ENCODE measurements at regions not wholly inside any gene's neighbourhood (a gene's known extent, or its start where the extent isn't known, plus 50 kb on each side); places are given as distances from the start of the nearest gene placed in this dataset.
A peak's percentile ranks its signal among the peaks of the same experiment; 100 is the strongest.

GRCh38 chr14:76306131-76306530 is 69.8 kb upstream of the ESRRB start:
- DNase-seq: no peak
- Histone ChIP-seq H3K27ac (replicated peaks) (no peak overlapping the region), H3K27me3 (ENCODE audit: low read depth) (no peaks in the 10 kb centered on the region), H3K4me3 (no peak overlapping the region), H3K36me3 (no peaks in the 10 kb centered on the region), H3K4me1 (peaks cover 15% of the 10 kb centered on the region), H3K9me3 (replicated peaks) (no peaks in the 10 kb centered on the region)
- TF ChIP-seq, protein P1, sequence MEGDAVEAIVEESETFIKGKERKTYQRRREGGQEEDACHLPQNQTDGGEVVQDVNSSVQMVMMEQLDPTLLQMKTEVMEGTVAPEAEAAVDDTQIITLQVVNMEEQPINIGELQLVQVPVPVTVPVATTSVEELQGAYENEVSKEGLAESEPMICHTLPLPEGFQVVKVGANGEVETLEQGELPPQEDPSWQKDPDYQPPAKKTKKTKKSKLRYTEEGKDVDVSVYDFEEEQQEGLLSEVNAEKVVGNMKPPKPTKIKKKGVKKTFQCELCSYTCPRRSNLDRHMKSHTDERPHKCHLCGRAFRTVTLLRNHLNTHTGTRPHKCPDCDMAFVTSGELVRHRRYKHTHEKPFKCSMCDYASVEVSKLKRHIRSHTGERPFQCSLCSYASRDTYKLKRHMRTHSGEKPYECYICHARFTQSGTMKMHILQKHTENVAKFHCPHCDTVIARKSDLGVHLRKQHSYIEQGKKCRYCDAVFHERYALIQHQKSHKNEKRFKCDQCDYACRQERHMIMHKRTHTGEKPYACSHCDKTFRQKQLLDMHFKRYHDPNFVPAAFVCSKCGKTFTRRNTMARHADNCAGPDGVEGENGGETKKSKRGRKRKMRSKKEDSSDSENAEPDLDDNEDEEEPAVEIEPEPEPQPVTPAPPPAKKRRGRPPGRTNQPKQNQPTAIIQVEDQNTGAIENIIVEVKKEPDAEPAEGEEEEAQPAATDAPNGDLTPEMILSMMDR (IDR thresholded peaks at IDR 0.05; ENCODE audit: borderline replicate concordance): no peak
- intact Hi-C loops (cut with micrococcal nuclease): no loop called here

DNA sequence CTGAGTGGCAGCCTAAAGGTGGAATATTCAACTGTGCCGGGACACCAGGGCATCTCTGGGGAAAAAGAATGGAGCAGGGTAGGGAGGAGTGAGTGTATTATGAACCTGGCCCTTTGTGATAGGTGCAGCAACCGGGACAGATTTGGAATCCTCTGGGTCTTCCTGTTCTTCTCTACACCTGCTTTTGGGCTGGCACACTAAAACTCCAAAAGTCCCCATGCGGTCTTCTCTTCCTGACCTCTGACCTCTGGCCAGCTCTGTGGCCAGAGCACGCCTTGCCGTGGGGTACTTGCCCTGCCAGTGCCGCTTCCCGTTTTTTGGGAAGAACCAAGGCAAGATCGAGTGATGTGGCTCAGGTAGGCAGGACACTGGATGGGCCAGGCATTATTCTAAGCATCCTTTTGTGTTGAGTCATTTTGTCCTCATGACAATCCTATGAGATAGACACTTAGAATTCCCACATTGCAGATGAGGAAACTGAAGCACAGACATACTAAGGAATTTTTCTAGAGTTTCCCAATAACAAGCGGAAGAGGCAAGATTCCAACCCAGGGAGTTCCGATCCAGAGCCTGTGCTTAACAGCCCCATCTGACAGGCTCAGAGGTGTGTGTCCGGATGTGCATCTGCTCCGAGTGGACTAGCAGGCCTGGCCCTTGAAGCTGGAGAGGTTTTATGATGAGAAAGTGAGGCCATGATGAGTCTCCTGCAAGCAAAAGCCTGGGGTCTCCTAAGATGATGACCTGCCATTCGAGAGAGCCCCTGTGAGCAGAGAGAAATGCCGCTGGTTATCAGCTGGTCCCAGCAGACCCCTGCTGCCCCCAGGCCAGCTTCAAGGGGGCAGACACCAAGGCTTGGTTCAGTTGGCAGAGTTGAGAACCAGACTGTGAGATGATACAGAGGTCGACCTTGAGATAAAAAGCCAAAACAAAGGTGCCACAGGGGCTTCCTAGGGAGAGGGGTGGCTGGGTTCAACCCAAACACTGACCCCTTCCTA is 67.9 kb upstream of the ESRRB start:
- DNase-seq: no peak
- H3K36me3 ChIP-seq: no peaks in the 10 kb centered on the region
- no peak overlapping the region for H3K27ac ChIP-seq (replicated peaks)
- TF ChIP-seq, protein P1 (IDR thresholded peaks at IDR 0.05; ENCODE audit: borderline replicate concordance): no peak
- H3K4me3 ChIP-seq: no peak overlapping the region
- peaks cover 27% of the 10 kb centered on the region for H3K4me1 ChIP-seq
- no peaks in the 10 kb centered on the region for H3K9me3 ChIP-seq (replicated peaks)
- no peaks in the 10 kb centered on the region for H3K27me3 ChIP-seq (ENCODE audit: low read depth)
- intact Hi-C loops (cut with micrococcal nuclease): no loop called here

- Histone ChIP-seq H3K9me3 (replicated peaks) (no peaks in the 10 kb centered on the region), H3K27me3 (ENCODE audit: low read depth) (no peaks in the 10 kb centered on the region), H3K27ac (replicated peaks) (peak overlapping the region; percentile 83), H3K4me3 (peak overlapping the region; percentile 64), H3K36me3 (no peaks in the 10 kb centered on the region), H3K4me1 (peaks cover 36% of the 10 kb centered on the region)
- TF ChIP-seq, protein P1 (IDR thresholded peaks at IDR 0.05; ENCODE audit: borderline replicate concordance): no peak
- intact Hi-C loops (cut with micrococcal nuclease): no loop called here
- no peak for DNase-seq
These were observed 66.3 kb upstream of the ESRRB start for GRCh38 chr14:76309572-76310162.

DNA sequence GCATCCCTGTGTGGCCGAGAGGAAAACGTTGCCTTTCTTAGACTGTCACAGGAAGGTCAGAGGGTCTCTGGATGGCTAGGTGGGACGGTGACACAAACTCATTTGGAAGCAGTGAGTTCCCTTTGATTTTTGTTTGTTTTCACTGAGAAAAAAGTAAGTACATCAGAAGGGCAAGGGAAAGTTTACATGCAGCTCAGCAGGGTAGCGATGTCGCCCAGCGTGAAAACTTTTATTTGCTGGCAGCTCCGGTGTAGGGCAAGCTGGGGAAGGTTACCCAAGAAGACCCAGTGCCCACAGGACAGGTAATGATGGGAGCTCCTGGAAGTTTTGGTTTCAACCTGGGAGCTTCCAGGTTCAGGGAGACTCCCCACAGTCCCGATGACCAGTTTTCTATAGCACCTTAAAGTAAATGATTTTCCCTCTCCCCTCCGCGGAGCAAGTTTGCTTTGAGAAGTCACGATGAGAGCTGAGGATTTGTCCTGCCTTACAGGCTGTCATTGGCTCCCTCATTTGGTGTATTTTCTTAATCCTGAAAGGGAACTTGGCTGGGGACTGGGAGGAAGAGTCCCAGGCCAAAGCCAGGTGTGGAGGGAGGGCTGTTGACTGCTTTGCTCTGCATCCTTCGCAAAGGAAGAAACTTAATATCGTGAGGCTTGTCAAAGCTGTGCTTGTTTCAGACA is 64.7 kb upstream of the ESRRB start:
- Histone ChIP-seq H3K9me3 (replicated peaks) (no peaks in the 10 kb centered on the region), H3K4me1 (peaks cover 41% of the 10 kb centered on the region), H3K27ac (replicated peaks) (peak overlapping the region; percentile 83), H3K36me3 (no peaks in the 10 kb centered on the region), H3K27me3 (ENCODE audit: low read depth) (no peaks in the 10 kb centered on the region), H3K4me3 (peak overlapping the region; percentile 64)
- intact Hi-C loops (cut with micrococcal nuclease): no loop called here
- DNase-seq: no peak
- TF ChIP-seq, protein P1 (IDR thresholded peaks at IDR 0.05; ENCODE audit: borderline replicate concordance): no peak

GRCh38 chr14:76312821-76313220 is 63.1 kb upstream of the ESRRB start:
- H3K9me3 ChIP-seq (replicated peaks): no peaks in the 10 kb centered on the region
- no peaks in the 10 kb centered on the region for H3K27me3 ChIP-seq (ENCODE audit: low read depth)
- H3K27ac ChIP-seq (replicated peaks): no peak overlapping the region
- H3K36me3 ChIP-seq: no peaks in the 10 kb centered on the region
- DNase-seq: no peak
- peaks cover 41% of the 10 kb centered on the region for H3K4me1 ChIP-seq
- intact Hi-C loops (cut with micrococcal nuclease): no loop called here
- no peak overlapping the region for H3K4me3 ChIP-seq
- TF ChIP-seq, protein P1 (IDR thresholded peaks at IDR 0.05; ENCODE audit: borderline replicate concordance): no peak

All from left ventricle myocardium inferior (tissue), 1 donor.